ENCODE measurements at regions not wholly inside any gene's neighbourhood (a gene's known extent, or its start where the extent isn't known, plus 50 kb on each side); places are given as distances from the start of the nearest gene placed in this dataset.

- Mint-ChIP-seq H3K27me3 (no peaks in the 10 kb centered on the region), H3K36me3 (ENCODE audit: low read depth) (no peaks in the 10 kb centered on the region), H3K4me3 (no peak overlapping the region), H3K27ac (no peak overlapping the region), H3K9me3 (no peaks in the 10 kb centered on the region), H3K4me1 (no peaks in the 10 kb centered on the region)
- DNase-seq = no peak
- intact Hi-C loops (cut with micrococcal nuclease) = no loop called here
Measured at GRCh38 chrX:94041881-94042280, 367.9 kb downstream of the FAM133A start.

GRCh38 chrX:94045724-94046123 is 371.7 kb downstream of the FAM133A start:
- H3K4me1 Mint-ChIP-seq = no peaks in the 10 kb centered on the region
- no peaks in the 10 kb centered on the region for H3K9me3 Mint-ChIP-seq
- no peak for DNase-seq
- H3K36me3 Mint-ChIP-seq (ENCODE audit: low read depth) = no peaks in the 10 kb centered on the region
- intact Hi-C loops (cut with micrococcal nuclease) = no loop called here
- no peaks in the 10 kb centered on the region for H3K27me3 Mint-ChIP-seq
- no peak overlapping the region for H3K27ac Mint-ChIP-seq
- H3K4me3 Mint-ChIP-seq = no peak overlapping the region

GRCh38 chrX:94051926-94052325 is 377.9 kb downstream of the FAM133A start:
- H3K4me3 Mint-ChIP-seq = no peak overlapping the region
- H3K4me1 Mint-ChIP-seq = no peaks in the 10 kb centered on the region
- no peaks in the 10 kb centered on the region for H3K36me3 Mint-ChIP-seq (ENCODE audit: low read depth)
- no peak overlapping the region for H3K27ac Mint-ChIP-seq
- intact Hi-C loops (cut with micrococcal nuclease) = no loop called here
- no peaks in the 10 kb centered on the region for H3K9me3 Mint-ChIP-seq
- no peaks in the 10 kb centered on the region for H3K27me3 Mint-ChIP-seq
- no peak for DNase-seq

GRCh38 chrX:94053575-94053974 is 379.6 kb downstream of the FAM133A start:
- Mint-ChIP-seq H3K4me1 (no peaks in the 10 kb centered on the region), H3K27me3 (no peaks in the 10 kb centered on the region), H3K4me3 (no peak overlapping the region), H3K9me3 (no peaks in the 10 kb centered on the region), H3K36me3 (ENCODE audit: low read depth) (no peaks in the 10 kb centered on the region), H3K27ac (no peak overlapping the region)
- no peak for DNase-seq
- intact Hi-C loops (cut with micrococcal nuclease) = no loop called here

DNA sequence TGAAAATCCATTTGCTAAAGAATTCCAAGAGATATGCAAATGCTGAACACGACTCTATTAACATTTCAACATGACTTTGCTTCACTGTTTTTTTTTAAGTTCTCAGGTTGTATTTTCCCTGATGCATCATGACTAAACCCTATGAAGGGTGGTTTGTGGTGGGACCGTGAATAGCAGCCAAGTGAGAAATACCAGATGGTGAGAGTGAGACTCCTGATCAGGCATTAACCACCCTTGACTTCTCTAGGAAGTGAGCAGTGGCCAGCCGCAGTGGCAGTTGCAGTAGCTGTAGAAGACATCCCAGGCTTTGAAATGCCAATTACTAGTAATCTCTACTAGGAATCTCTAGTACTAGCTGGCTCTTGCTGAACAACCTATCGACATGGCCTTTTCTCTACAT is 383.4 kb downstream of the FAM133A start:
- no peak for DNase-seq
- intact Hi-C loops (cut with micrococcal nuclease) = no loop called here
- Mint-ChIP-seq H3K27me3 (no peaks in the 10 kb centered on the region), H3K36me3 (ENCODE audit: low read depth) (no peaks in the 10 kb centered on the region), H3K4me3 (no peak overlapping the region), H3K27ac (no peak overlapping the region), H3K4me1 (no peaks in the 10 kb centered on the region), H3K9me3 (no peaks in the 10 kb centered on the region)

DNA sequence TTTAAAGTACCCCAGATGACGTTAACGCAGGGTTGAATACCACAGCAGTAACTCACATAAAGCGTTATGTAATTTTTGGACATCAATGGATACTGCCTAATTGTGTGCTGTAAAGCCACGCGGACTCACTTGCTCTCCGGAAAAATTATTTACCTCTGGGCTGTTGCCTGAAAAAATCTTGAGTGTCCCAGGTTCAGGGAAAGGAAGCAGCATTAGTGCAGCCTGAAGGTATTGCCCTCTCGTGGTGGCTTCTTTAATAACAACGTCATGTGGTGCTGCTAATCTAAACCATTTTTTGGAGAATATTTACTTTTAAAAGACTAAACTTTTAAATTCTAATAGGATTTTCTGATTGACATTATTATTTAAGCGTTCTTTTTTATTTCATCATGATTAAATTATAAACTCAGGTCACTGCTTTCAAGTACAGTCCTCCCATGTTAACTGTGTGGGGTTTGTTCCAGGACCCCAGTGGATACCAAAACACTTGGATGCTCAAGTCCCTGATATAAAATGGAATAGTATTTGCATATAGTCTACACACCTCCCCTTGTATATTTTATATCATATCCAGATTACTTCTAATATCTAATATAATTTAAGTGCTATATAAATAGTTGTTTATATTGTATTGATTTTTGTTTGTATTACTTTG is 384.8 kb downstream of the FAM133A start:
- DNase-seq = no peak
- intact Hi-C loops (cut with micrococcal nuclease) = no loop called here
- Mint-ChIP-seq H3K4me1 (no peaks in the 10 kb centered on the region), H3K36me3 (ENCODE audit: low read depth) (no peaks in the 10 kb centered on the region), H3K9me3 (no peaks in the 10 kb centered on the region), H3K27ac (no peak overlapping the region), H3K27me3 (no peaks in the 10 kb centered on the region), H3K4me3 (no peak overlapping the region)

DNA sequence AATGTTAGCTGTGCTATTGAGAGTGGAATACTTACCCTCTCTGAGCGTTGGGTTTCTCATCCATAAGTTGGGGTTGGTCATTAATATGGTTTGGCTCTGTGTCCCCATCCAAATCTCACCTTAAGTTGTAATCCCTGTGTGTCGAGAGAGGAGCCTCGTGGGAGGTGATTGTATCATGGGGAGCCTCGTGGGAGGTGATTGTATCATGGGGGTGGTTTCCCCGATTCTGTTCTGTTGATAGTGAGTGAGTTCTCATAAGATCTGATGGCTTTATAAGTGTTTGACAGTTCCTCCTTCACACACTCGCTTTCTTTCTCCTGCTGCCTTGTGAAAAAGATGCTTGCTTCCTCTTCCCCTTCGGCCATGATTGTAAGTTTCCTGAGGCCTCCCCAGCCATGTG is 391.1 kb downstream of the FAM133A start:
- Mint-ChIP-seq H3K27me3 (no peaks in the 10 kb centered on the region), H3K27ac (no peak overlapping the region), H3K4me3 (no peak overlapping the region), H3K36me3 (ENCODE audit: low read depth) (no peaks in the 10 kb centered on the region), H3K9me3 (no peaks in the 10 kb centered on the region), H3K4me1 (no peaks in the 10 kb centered on the region)
- intact Hi-C loops (cut with micrococcal nuclease) = no loop called here
- DNase-seq = no peak

DNA sequence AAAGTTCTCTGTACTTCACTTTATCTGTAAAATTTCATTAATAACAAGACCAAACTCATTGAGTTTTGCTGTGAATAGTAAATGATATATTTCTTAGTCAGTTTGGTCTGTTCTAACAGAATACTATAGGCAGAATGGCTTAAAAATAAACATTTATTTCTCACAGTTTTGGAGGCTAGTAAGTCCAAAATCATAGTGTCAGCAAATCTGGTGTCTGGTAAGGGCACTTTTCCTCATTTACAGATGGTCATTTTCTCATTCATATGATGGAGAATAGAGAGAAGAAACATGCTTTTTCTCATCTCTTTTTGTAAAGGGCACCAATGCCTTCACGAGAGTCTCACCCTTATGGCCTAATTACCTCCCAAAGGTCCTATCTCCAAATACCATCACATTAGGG is 415.1 kb downstream of the FAM133A start:
- no peaks in the 10 kb centered on the region for H3K9me3 Mint-ChIP-seq
- DNase-seq = no peak
- no peaks in the 10 kb centered on the region for H3K27me3 Mint-ChIP-seq
- no peaks in the 10 kb centered on the region for H3K36me3 Mint-ChIP-seq (ENCODE audit: low read depth)
- no peak overlapping the region for H3K27ac Mint-ChIP-seq
- no peaks in the 10 kb centered on the region for H3K4me1 Mint-ChIP-seq
- no peak overlapping the region for H3K4me3 Mint-ChIP-seq
- intact Hi-C loops (cut with micrococcal nuclease) = no loop called here

- no peaks in the 10 kb centered on the region for H3K36me3 Mint-ChIP-seq (ENCODE audit: low read depth)
- H3K4me1 Mint-ChIP-seq = no peaks in the 10 kb centered on the region
- DNase-seq = no peak
- no peaks in the 10 kb centered on the region for H3K9me3 Mint-ChIP-seq
- H3K27me3 Mint-ChIP-seq = no peaks in the 10 kb centered on the region
- intact Hi-C loops (cut with micrococcal nuclease) = no loop called here
- H3K27ac Mint-ChIP-seq = no peak overlapping the region
- H3K4me3 Mint-ChIP-seq = no peak overlapping the region
Measured at GRCh38 chrX:94097868-94098267, 423.9 kb downstream of the FAM133A start.

DNA sequence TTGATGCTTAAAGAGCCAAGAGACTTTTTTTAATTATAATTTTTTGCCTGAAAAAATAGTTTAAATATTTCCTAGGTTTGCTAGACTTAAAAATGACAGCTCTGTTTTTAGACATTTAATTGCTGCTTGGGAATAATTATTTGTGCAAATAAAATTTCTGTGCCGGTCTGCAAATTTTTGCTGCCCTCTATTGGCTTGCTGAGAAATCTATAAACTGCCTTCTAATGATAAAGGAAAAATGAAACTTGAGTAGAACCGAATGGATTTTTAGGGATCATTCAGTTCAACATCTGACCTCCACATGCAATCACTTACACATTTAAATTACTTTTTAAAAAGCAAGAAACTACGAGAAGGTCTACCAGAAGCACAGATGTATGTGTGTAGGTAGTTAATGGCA is 434.0 kb downstream of the FAM133A start:
- Mint-ChIP-seq H3K27me3 (no peaks in the 10 kb centered on the region), H3K9me3 (no peaks in the 10 kb centered on the region), H3K27ac (no peak overlapping the region), H3K4me1 (no peaks in the 10 kb centered on the region), H3K36me3 (ENCODE audit: low read depth) (no peaks in the 10 kb centered on the region), H3K4me3 (no peak overlapping the region)
- intact Hi-C loops (cut with micrococcal nuclease) = no loop called here
- no peak for DNase-seq

- no peak for DNase-seq
- Mint-ChIP-seq H3K27me3 (no peaks in the 10 kb centered on the region), H3K4me3 (no peak overlapping the region), H3K9me3 (no peaks in the 10 kb centered on the region), H3K36me3 (ENCODE audit: low read depth) (no peaks in the 10 kb centered on the region), H3K27ac (no peak overlapping the region), H3K4me1 (no peaks in the 10 kb centered on the region)
- intact Hi-C loops (cut with micrococcal nuclease) = no loop called here
Measured at GRCh38 chrX:94114362-94114761, 440.4 kb downstream of the FAM133A start.

- H3K4me3 Mint-ChIP-seq = no peak overlapping the region
- H3K4me1 Mint-ChIP-seq = no peaks in the 10 kb centered on the region
- DNase-seq = no peak
- H3K9me3 Mint-ChIP-seq = no peaks in the 10 kb centered on the region
- intact Hi-C loops (cut with micrococcal nuclease) = no loop called here
- H3K27me3 Mint-ChIP-seq = no peaks in the 10 kb centered on the region
- H3K27ac Mint-ChIP-seq = no peak overlapping the region
- H3K36me3 Mint-ChIP-seq (ENCODE audit: low read depth) = no peaks in the 10 kb centered on the region
Measured at GRCh38 chrX:94121799-94122198, 447.8 kb downstream of the FAM133A start.

DNA sequence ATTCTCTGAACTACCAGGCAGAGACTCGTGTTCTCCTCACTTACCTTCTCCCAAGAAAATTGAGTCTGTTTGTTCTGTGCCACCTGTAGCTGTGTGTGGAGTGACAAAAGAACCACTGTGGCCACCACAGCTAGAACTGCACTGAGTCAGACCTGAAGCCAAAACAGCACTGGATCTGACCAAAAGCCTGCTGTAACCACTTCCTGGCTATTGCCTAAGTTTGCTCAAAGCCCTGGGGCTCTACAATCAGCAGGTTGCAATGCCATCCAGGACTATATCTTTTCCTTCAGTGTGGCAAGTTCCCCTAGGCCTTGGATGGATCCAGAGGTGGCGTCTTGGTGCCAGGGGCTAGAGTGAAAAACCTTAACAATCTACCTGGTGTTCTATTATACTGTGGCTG is 449.1 kb downstream of the FAM133A start:
- H3K36me3 Mint-ChIP-seq (ENCODE audit: low read depth) = no peaks in the 10 kb centered on the region
- intact Hi-C loops (cut with micrococcal nuclease) = no loop called here
- no peak overlapping the region for H3K27ac Mint-ChIP-seq
- no peaks in the 10 kb centered on the region for H3K27me3 Mint-ChIP-seq
- H3K4me1 Mint-ChIP-seq = no peaks in the 10 kb centered on the region
- no peak for DNase-seq
- H3K9me3 Mint-ChIP-seq = no peaks in the 10 kb centered on the region
- H3K4me3 Mint-ChIP-seq = no peak overlapping the region

- Mint-ChIP-seq H3K4me1 (no peaks in the 10 kb centered on the region), H3K9me3 (no peaks in the 10 kb centered on the region)
- intact Hi-C loops (cut with micrococcal nuclease) = no loop called here
Measured at GRCh38 chrX:94162971-94163370, 489.0 kb downstream of the FAM133A start.

DNA sequence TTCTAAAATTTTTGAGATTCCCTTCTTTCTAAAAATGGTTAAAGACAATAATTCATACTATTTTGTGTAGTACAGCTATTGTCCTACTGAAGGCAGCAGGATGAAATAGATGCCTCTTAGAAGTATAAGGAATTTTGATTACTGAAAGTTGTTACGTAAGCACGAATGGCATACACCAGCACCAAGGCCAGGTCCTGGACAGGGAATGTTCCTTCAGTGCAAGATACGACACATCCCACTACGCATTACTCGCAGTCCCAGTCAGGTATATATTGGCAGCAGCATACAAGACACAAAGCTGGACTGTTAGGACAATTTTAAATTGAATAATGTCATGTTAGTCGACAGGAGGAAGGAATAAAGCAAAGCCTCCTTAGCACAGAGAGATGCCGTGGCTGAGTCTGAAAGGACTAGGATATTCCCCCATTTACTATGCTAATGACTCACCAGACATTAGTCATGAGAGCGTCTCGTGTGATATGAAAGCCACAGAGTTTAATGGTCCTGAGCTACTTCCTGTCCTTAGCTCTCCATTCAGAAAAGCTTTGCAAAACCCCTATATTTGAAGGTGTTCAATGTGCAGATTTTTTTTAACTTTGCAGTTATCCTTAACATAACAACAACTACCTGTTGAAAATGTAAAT is 504.3 kb downstream of the FAM133A start:
- H3K4me3 Mint-ChIP-seq = no peak overlapping the region
- H3K36me3 Mint-ChIP-seq (ENCODE audit: low read depth) = no peaks in the 10 kb centered on the region
- no peaks in the 10 kb centered on the region for H3K27me3 Mint-ChIP-seq
- intact Hi-C loops (cut with micrococcal nuclease) = no loop called here
- no peaks in the 10 kb centered on the region for H3K9me3 Mint-ChIP-seq
- no peaks in the 10 kb centered on the region for H3K4me1 Mint-ChIP-seq
- H3K27ac Mint-ChIP-seq = no peak overlapping the region
- DNase-seq = no peak

More at GRCh38 chrX:94162971-94163370, 489.0 kb downstream of the FAM133A start:
- Mint-ChIP-seq H3K4me3 (no peak overlapping the region), H3K36me3 (ENCODE audit: low read depth) (no peaks in the 10 kb centered on the region), H3K27me3 (no peaks in the 10 kb centered on the region), H3K27ac (no peak overlapping the region)
- DNase-seq = no peak
